ENCODE measurements at regions not wholly inside any gene's neighbourhood (a gene's known extent, or its start where the extent isn't known, plus 50 kb on each side); places are given as distances from the start of the nearest gene placed in this dataset.
A peak's percentile ranks its signal among the peaks of the same experiment; 100 is the strongest.

GRCh38 chr12:97308576-97309198 lies 153.9 kb upstream of the RMST start:
- intact Hi-C loops (cut with DNase I): no loop called here

GRCh38 chr12:97309921-97310320 lies 152.7 kb upstream of the RMST start:
- intact Hi-C loops (cut with DNase I): no loop called here
- H3K36me3 ChIP-seq (ENCODE audit: control insufficient read depth in 2 of 3, insufficient read depth in 3 of 3, low read length in 3 of 3): no peaks in the 10 kb centered on the region
- no peaks in the 10 kb centered on the region for H3K27me3 ChIP-seq (ENCODE audit: control insufficient read depth, insufficient read depth, low read length)
- H3K9me3 ChIP-seq (ENCODE audit: control insufficient read depth in 2 of 3, insufficient read depth in 1 of 3, low read length in 3 of 3): no peaks in the 10 kb centered on the region
- no peak overlapping the region for H3K9ac ChIP-seq (ENCODE audit: low read length in 3 of 3)
- no peak for TF ChIP-seq CTCF (IDR thresholded peaks at IDR 0.05; ENCODE audit: borderline replicate concordance, extremely low read depth, insufficient read depth)
- H3K4me3 ChIP-seq (ENCODE audit: low read length in 3 of 3): no peak overlapping the region
- H3K4me1 ChIP-seq (ENCODE audit: control insufficient read depth in 2 of 3, insufficient read depth in 2 of 3, low read depth in 1 of 3, low read length in 3 of 3): peaks cover 0 to 9% (median 0%) of the 10 kb centered on the region in 3 donors
- no peak overlapping the region for H3K27ac ChIP-seq (ENCODE audit: low read depth in 2 of 2, low read length in 2 of 2)
- no peak for FAIRE-seq
- no peak for DNase-seq

More at GRCh38 chr12:97308576-97309198, 153.9 kb upstream of the RMST start:
- DNase-seq (peak in 2 of 5 donors; percentile 70 to 77), FAIRE-seq (peak; percentile 85)
- Histone ChIP-seq H3K9me3 (ENCODE audit: control insufficient read depth in 2 of 3, insufficient read depth in 1 of 3, low read length in 3 of 3) (no peaks in the 10 kb centered on the region), H3K27ac (ENCODE audit: low read depth in 2 of 2, low read length in 2 of 2) (no peak overlapping the region), H3K36me3 (ENCODE audit: control insufficient read depth in 2 of 3, insufficient read depth in 3 of 3, low read length in 3 of 3) (no peaks in the 10 kb centered on the region), H3K4me1 (ENCODE audit: control insufficient read depth in 2 of 3, insufficient read depth in 2 of 3, low read depth in 1 of 3, low read length in 3 of 3) (peaks cover 0 to 6% (median 0%) of the 10 kb centered on the region in 3 donors), H3K27me3 (ENCODE audit: control insufficient read depth, insufficient read depth, low read length) (no peaks in the 10 kb centered on the region), H3K9ac (ENCODE audit: low read length in 3 of 3) (no peak overlapping the region), H3K4me3 (ENCODE audit: low read length in 3 of 3) (no peak overlapping the region)
- TF ChIP-seq CTCF (IDR thresholded peaks at IDR 0.05; ENCODE audit: borderline replicate concordance, extremely low read depth, insufficient read depth): peak; percentile 75

- Histone ChIP-seq H3K27me3 (ENCODE audit: control insufficient read depth, insufficient read depth, low read length) (no peaks in the 10 kb centered on the region), H3K4me1 (ENCODE audit: control insufficient read depth in 2 of 3, insufficient read depth in 2 of 3, low read depth in 1 of 3, low read length in 3 of 3) (peaks cover 0 to 5% (median 0%) of the 10 kb centered on the region in 3 donors), H3K9me3 (ENCODE audit: control insufficient read depth in 2 of 3, insufficient read depth in 1 of 3, low read length in 3 of 3) (no peaks in the 10 kb centered on the region), H3K4me3 (ENCODE audit: low read length in 3 of 3) (no peak overlapping the region), H3K9ac (ENCODE audit: low read length in 3 of 3) (no peak overlapping the region), H3K36me3 (ENCODE audit: control insufficient read depth in 2 of 3, insufficient read depth in 3 of 3, low read length in 3 of 3) (no peaks in the 10 kb centered on the region), H3K27ac (ENCODE audit: low read depth in 2 of 2, low read length in 2 of 2) (no peak overlapping the region)
- DNase-seq: no peak
- no peak for TF ChIP-seq CTCF (IDR thresholded peaks at IDR 0.05; ENCODE audit: borderline replicate concordance, extremely low read depth, insufficient read depth)
- no peak for FAIRE-seq
- intact Hi-C loops (cut with DNase I): no loop called here
Observed at GRCh38 chr12:97312570-97313135, 150.0 kb upstream of the RMST start.

Data from kidney (tissue), 13 donors.